ENCODE measurements at regions not wholly inside any gene's neighbourhood (a gene's known extent, or its start where the extent isn't known, plus 50 kb on each side); places are given as distances from the start of the nearest gene placed in this dataset.
"Not testable (repeated sequence)": the region's sequence is repeated elsewhere in the genome, so short reads cannot be mapped to it uniquely, and the experiment has no call there.

- DNase-seq: not testable (repeated sequence)
These were observed 1021.4 kb downstream of the PLA2G4A start for GRCh38 chr1:187850146-187850545.

- no peak for DNase-seq
These were observed 1024.8 kb downstream of the PLA2G4A start for GRCh38 chr1:187853505-187853904.

GRCh38 chr1:187854457-187854856 is 1025.7 kb downstream of the PLA2G4A start:
- DNase-seq: peak; percentile 66

- DNase-seq: no peak
These were observed 1033.8 kb downstream of the PLA2G4A start for GRCh38 chr1:187862506-187862905.

- DNase-seq: no peak
These were observed 1041.8 kb downstream of the PLA2G4A start for GRCh38 chr1:187870552-187870951.

GRCh38 chr1:187871177-187871845 is 1042.6 kb downstream of the PLA2G4A start:
- DNase-seq: no peak

- DNase-seq: no peak
These were observed 1043.8 kb downstream of the PLA2G4A start for GRCh38 chr1:187872550-187872949.

GRCh38 chr1:187873126-187873525 is 1044.4 kb downstream of the PLA2G4A start:
- no peak for DNase-seq

GRCh38 chr1:187876775-187877174 is 1048.0 kb downstream of the PLA2G4A start:
- no peak for DNase-seq

GRCh38 chr1:187877220-187877619 is 1048.5 kb downstream of the PLA2G4A start:
- DNase-seq: no peak

- no peak for DNase-seq
These were observed 1050.1 kb downstream of the PLA2G4A start for GRCh38 chr1:187878883-187879282.

GRCh38 chr1:187883356-187883755 is 1054.6 kb downstream of the PLA2G4A start:
- no peak for DNase-seq

GRCh38 chr1:187891993-187892682 is 1063.4 kb downstream of the PLA2G4A start:
- DNase-seq: no peak

GRCh38 chr1:187892683-187893039 is 1063.9 kb downstream of the PLA2G4A start:
- no peak for DNase-seq

- no peak for DNase-seq
These were observed 1064.7 kb downstream of the PLA2G4A start for GRCh38 chr1:187893471-187893870.

GRCh38 chr1:187894349-187894748 is 1065.6 kb downstream of the PLA2G4A start:
- no peak for DNase-seq

GRCh38 chr1:187903223-187903622 is 1074.5 kb downstream of the PLA2G4A start:
- no peak for DNase-seq

- no peak for DNase-seq
These were observed 1080.6 kb downstream of the PLA2G4A start for GRCh38 chr1:187909382-187909781.

- DNase-seq: no peak
These were observed 1083.1 kb downstream of the PLA2G4A start for GRCh38 chr1:187911820-187912219.

- DNase-seq: no peak
These were observed 1092.2 kb downstream of the PLA2G4A start for GRCh38 chr1:187920976-187921375.

GRCh38 chr1:187921426-187921825 is 1092.7 kb downstream of the PLA2G4A start:
- DNase-seq: no peak

GRCh38 chr1:187922255-187922654 is 1093.5 kb downstream of the PLA2G4A start:
- DNase-seq: no peak

- no peak for DNase-seq
These were observed 1095.5 kb downstream of the PLA2G4A start for GRCh38 chr1:187924252-187924651.

- peak; percentile 24 for DNase-seq
These were observed 1099.5 kb downstream of the PLA2G4A start for GRCh38 chr1:187928288-187928687.

- DNase-seq: no peak
These were observed 1099.9 kb downstream of the PLA2G4A start for GRCh38 chr1:187928696-187929095.
